Upper lobe of left lung (tissue), 4 donors: ENCODE measurements at regions not wholly inside any gene's neighbourhood (a gene's known extent, or its start where the extent isn't known, plus 50 kb on each side); places are given as distances from the start of the nearest gene placed in this dataset.
"Not testable (repeated sequence)": the region's sequence is repeated elsewhere in the genome, so short reads cannot be mapped to it uniquely, and the experiment has no call there.

Source experiments
- CTCF ChIP-seq, 6 experiments: fragments of 450-650 bp in 4 of 6; fragments of 200-600 bp in 2 of 6; sonication (generic) in 2 of 6; IDR thresholded peaks; one replicate each; pipeline ENCODE4 v1.5.1; 2016 to 2019; ENCODE audit warnings: antibody characterized with exemption in 6 of 6
- POLR2A ChIP-seq, 4 donors: fragments of 450-650 bp; IDR thresholded peaks; one replicate each; pipeline ENCODE4 v1.5.1; 2016 to 2017; ENCODE audit warnings: antibody characterized with exemption in 4 of 4, mild to moderate bottlenecking in 2 of 4
- POLR2AphosphoS5 ChIP-seq, 2 donors: sonication (generic); formaldehyde crosslinking; IDR thresholded peaks; one replicate each; pipeline ENCODE4 v1.5.1; 2017; ENCODE audit warnings: antibody characterized with exemption in 2 of 2

- not testable (repeated sequence) for TF ChIP-seq POLR2AphosphoS5, CTCF, POLR2A (IDR thresholded peaks at IDR 0.05)
Measured at GRCh38 chr1:144250108-144250507, 123.3 kb downstream of the PPIAL4E start.
